Neural cell (in vitro differentiated cells): ENCODE measurements at regions not wholly inside any gene's neighbourhood (a gene's known extent, or its start where the extent isn't known, plus 50 kb on each side); places are given as distances from the start of the nearest gene placed in this dataset.

ENCODE experiments used
- H2AFZ ChIP-seq: fragments of 200-600, 300-800 bp; sonication (generic), shearing (Covaris generic); 2 replicates; pipeline ENCODE4 v1.6.0; 2014; ENCODE audit warnings: low read depth, mild to moderate bottlenecking, antibody characterized with exemption, low read length, moderate library complexity
- H3F3A ChIP-seq: fragments of 200-600 bp; shearing (Covaris generic); 2 replicates; pipeline ENCODE4 v1.6.1; 2016; ENCODE audit warnings: mild to moderate bottlenecking, moderate library complexity, mixed read lengths, antibody characterized with exemption, low read length; ENCODE audit not compliant: insufficient read depth, poor library complexity, severe bottlenecking
- H3K27ac ChIP-seq: fragments of 200-600, 300-800 bp; sonication (generic), shearing (Covaris generic); 2 replicates; pipeline ENCODE4 v1.5.1; 2014; ENCODE audit warnings: mild to moderate bottlenecking, low read length, moderate library complexity
- H3K27me3 ChIP-seq: fragments of 300-800, 200-600 bp; sonication (generic), shearing (Covaris generic); 2 replicates; pipeline ENCODE4 v1.6.0; 2014; ENCODE audit warnings: mild to moderate bottlenecking, low read depth, low read length, moderate library complexity; ENCODE audit not compliant: insufficient read depth
- H3K36me3 ChIP-seq: fragments of 300-800, 200-600 bp; sonication (generic), shearing (Covaris generic); 2 replicates; pipeline ENCODE4 v1.5.1; 2014; ENCODE audit warnings: mild to moderate bottlenecking, antibody characterized with exemption, low read length, moderate library complexity; ENCODE audit not compliant: insufficient read depth
- H3K4me2 ChIP-seq: fragments of 300-800, 200-600 bp; sonication (generic), shearing (Covaris generic); 2 replicates; pipeline ENCODE4 v1.6.0; 2014; ENCODE audit warnings: mild to moderate bottlenecking, low read length
- H3K4me3 ChIP-seq: fragments of 300-800, 200-600 bp; sonication (generic), shearing (Covaris generic); 2 replicates; pipeline ENCODE4 v1.5.1; 2014; ENCODE audit warnings: mild to moderate bottlenecking, low read length, moderate library complexity
- H3K79me2 ChIP-seq: fragments of 200-600 bp; shearing (Covaris generic); replicated peaks from 2 replicates; pipeline ENCODE4 v1.6.0; 2014; ENCODE audit warnings: mild to moderate bottlenecking, low read length, moderate library complexity; ENCODE audit not compliant: insufficient read depth
- H3K9ac ChIP-seq: fragments of 300-800, 200-600 bp; sonication (generic), shearing (Covaris generic); 2 replicates; pipeline ENCODE4 v1.6.1; 2016; ENCODE audit warnings: mild to moderate bottlenecking, low read length, mixed read lengths
- H3K9me2 ChIP-seq: fragments of 200-600 bp; shearing (Covaris generic); 2 replicates; pipeline ENCODE4 v1.6.1; 2016; ENCODE audit warnings: mild to moderate bottlenecking, low read length, mixed read lengths; ENCODE audit not compliant: insufficient read depth
- H3K9me3 ChIP-seq: fragments of 200-600, 300-800 bp; sonication (generic), shearing (Covaris generic); 2 replicates; pipeline ENCODE4 v1.6.1; 2016; ENCODE audit warnings: mild to moderate bottlenecking, mixed run types, low read length, moderate library complexity, mixed read lengths
- H4K20me1 ChIP-seq: fragments of 200-600 bp; shearing (Covaris generic); 2 replicates; pipeline ENCODE4 v1.6.1; 2016; ENCODE audit warnings: mild to moderate bottlenecking, mixed run types; ENCODE audit not compliant: insufficient read depth
- CTCF ChIP-seq: fragments of 450-650 bp; IDR thresholded peaks from 2 replicates; pipeline ENCODE4 v1.5.1; 2014; ENCODE audit warnings: antibody characterized with exemption, mild to moderate bottlenecking, moderate library complexity; ENCODE audit not compliant: poor library complexity, severe bottlenecking
- EP300 ChIP-seq: fragments of 450-650 bp; conservative IDR thresholded peaks from 2 replicates; pipeline ENCODE4 v1.6.1; 2014; ENCODE audit warnings: antibody characterized with exemption, mild to moderate bottlenecking, moderate library complexity; ENCODE audit not compliant: poor library complexity, severe bottlenecking
- EZH2 ChIP-seq: fragments of 200-600, 300-800 bp; shearing (Covaris generic), sonication (generic); IDR thresholded peaks from 2 replicates; pipeline ENCODE4 v1.6.1; 2014; ENCODE audit warnings: antibody characterized with exemption, low read length, borderline replicate concordance, mild to moderate bottlenecking; ENCODE audit not compliant: insufficient read depth, poor library complexity, severe bottlenecking
- MXI1 ChIP-seq: fragments of 450-650 bp; conservative IDR thresholded peaks from 2 replicates; pipeline ENCODE4 v1.6.1; 2014; ENCODE audit warnings: antibody characterized with exemption, mild to moderate bottlenecking; ENCODE audit not compliant: poor library complexity, severe bottlenecking
- POLR2AphosphoS5 ChIP-seq: IDR thresholded peaks from 2 replicates; pipeline ENCODE4 v1.6.1; 2012
- RAD21 ChIP-seq: fragments of 450-650 bp; conservative IDR thresholded peaks from 2 replicates; pipeline ENCODE4 v1.6.1; 2014; ENCODE audit warnings: antibody characterized with exemption, mild to moderate bottlenecking, moderate library complexity
- REST ChIP-seq: IDR thresholded peaks from 2 replicates; pipeline ENCODE4 v1.6.1; 2012; ENCODE audit warnings: borderline replicate concordance
- SMC3 ChIP-seq: fragments of 450-650 bp; conservative IDR thresholded peaks from 2 replicates; pipeline ENCODE4 v1.6.1; 2014; ENCODE audit warnings: antibody characterized with exemption, mild to moderate bottlenecking, moderate library complexity; ENCODE audit not compliant: poor library complexity
- TAF1 ChIP-seq: IDR thresholded peaks from 2 replicates; pipeline ENCODE4 v1.6.1; 2012; ENCODE audit warnings: low read depth

GRCh38 chr6:113556775-113557174 is 300.4 kb upstream of the MARCKS start:
- Histone ChIP-seq H3K36me3 (no peaks in the 10 kb centered on the region), H3K9me2 (no peaks in the 10 kb centered on the region), H3K4me3 (no peak overlapping the region), H3K27me3 (no peaks in the 10 kb centered on the region), H2AFZ (no peak overlapping the region), H3K4me2 (no peak overlapping the region), H3K9me3 (no peaks in the 10 kb centered on the region), H4K20me1 (no peaks in the 10 kb centered on the region), H3K9ac (no peak overlapping the region), H3K27ac (no peak overlapping the region), H3F3A (no peaks in the 10 kb centered on the region), H3K79me2 (no peaks in the 10 kb centered on the region)
- no peak for TF ChIP-seq SMC3
- TF ChIP-seq CTCF = no peak
- no peak for TF ChIP-seq MXI1
- no peak for TF ChIP-seq EP300
- no peak for TF ChIP-seq REST
- no peak for TF ChIP-seq TAF1
- no peak for TF ChIP-seq EZH2
- TF ChIP-seq RAD21 = no peak
- no peak for TF ChIP-seq POLR2AphosphoS5

GRCh38 chr6:113558431-113558830 is 298.7 kb upstream of the MARCKS start:
- no peak overlapping the region for H3K4me2 ChIP-seq
- no peak for TF ChIP-seq EP300
- TF ChIP-seq REST = no peak
- TF ChIP-seq MXI1 = no peak
- TF ChIP-seq TAF1 = no peak
- TF ChIP-seq POLR2AphosphoS5 = no peak
- TF ChIP-seq RAD21 = no peak
- no peak for TF ChIP-seq EZH2
- TF ChIP-seq SMC3 = no peak
- TF ChIP-seq CTCF = no peak
- no peaks in the 10 kb centered on the region for H3K27me3 ChIP-seq
- no peaks in the 10 kb centered on the region for H3K9me3 ChIP-seq
- H3K4me3 ChIP-seq = no peak overlapping the region
- no peaks in the 10 kb centered on the region for H3K9me2 ChIP-seq
- no peaks in the 10 kb centered on the region for H4K20me1 ChIP-seq
- H3K27ac ChIP-seq = no peak overlapping the region
- H3K9ac ChIP-seq = no peak overlapping the region
- H2AFZ ChIP-seq = no peak overlapping the region
- no peaks in the 10 kb centered on the region for H3K79me2 ChIP-seq
- H3K36me3 ChIP-seq = no peaks in the 10 kb centered on the region
- no peaks in the 10 kb centered on the region for H3F3A ChIP-seq
